IMR-90 (cell line): ENCODE measurements at regions not wholly inside any gene's neighbourhood (a gene's known extent, or its start where the extent isn't known, plus 50 kb on each side); places are given as distances from the start of the nearest gene placed in this dataset.

Source experiments
- ATAC-seq: fragments of 200-7000 bp; cut with Tn5 transposase; 2 replicates; pipeline ENCODE4 v1.9.1; 2020; ENCODE audit warnings: low read depth, mild to moderate bottlenecking, moderate library complexity
- BruUV-seq: library from RNA; stranded (reverse); fragments of 400-500 nt; replicated peaks from 2 replicates; lab custom pipeline; 2021; lab: Mats Ljungman, UMichigan
- CTCF ChIA-PET: fragments of 300-600 bp; formaldehyde crosslinking; extraction: SDS; loops from one replicate; lab custom pipeline; 2021; ENCODE audit warnings: antibody characterized with exemption; lab: Yijun Ruan, JAX
- POLR2A ChIA-PET: fragments of 300-600 bp; sonication (Branson Sonifier 250); formaldehyde crosslinking; loops from one replicate; lab custom pipeline; 2022; ENCODE audit warnings: antibody characterized with exemption; ENCODE audit not compliant: unreplicated experiment; lab: Charles Lee
- DNase-seq: peaks from one replicate; pipeline ENCODE4 v3.0.0; 2013
- H2AFZ ChIP-seq: replicated peaks from 2 replicates; pipeline ENCODE3; 2013; ENCODE audit warnings: low read length, mild to moderate bottlenecking; ENCODE audit not compliant: poor library complexity
- H2AK5ac ChIP-seq: 2 replicates; pipeline ENCODE4 v1.6.1; 2013; ENCODE audit warnings: low read depth, low read length, inconsistent platforms
- H2AK9ac ChIP-seq: replicated peaks from 2 replicates; pipeline ENCODE3; 2013; ENCODE audit warnings: mild to moderate bottlenecking, low read depth, low read length, moderate library complexity; ENCODE audit not compliant: poor library complexity
- H2BK120ac ChIP-seq: 2 replicates; pipeline ENCODE4 v1.6.1; 2013; ENCODE audit warnings: low read depth, low read length, inconsistent platforms
- H2BK15ac ChIP-seq: 3 replicates; pipeline ENCODE4 v1.6.1; 2013; ENCODE audit warnings: low read depth, low read length, inconsistent platforms
- H2BK20ac ChIP-seq: 2 replicates; pipeline ENCODE4 v1.6.1; 2013; ENCODE audit warnings: low read depth, mild to moderate bottlenecking, inconsistent platforms, low read length, moderate library complexity
- H2BK5ac ChIP-seq: 2 replicates; pipeline ENCODE4 v1.6.1; 2013; ENCODE audit warnings: mild to moderate bottlenecking, low read depth, low read length, inconsistent platforms; ENCODE audit not compliant: poor library complexity, severe bottlenecking
- H3K14ac ChIP-seq: replicated peaks from 2 replicates; pipeline ENCODE4 v1.6.1; 2013; ENCODE audit warnings: low read depth, low read length, inconsistent platforms
- H3K18ac ChIP-seq: 2 replicates; pipeline ENCODE4 v1.6.1; 2013; ENCODE audit warnings: low read depth, low read length, control low read depth
- H3K23ac ChIP-seq: 2 replicates; pipeline ENCODE4 v1.6.1; 2013; ENCODE audit warnings: low read depth, low read length, inconsistent platforms
- H3K27ac ChIP-seq: 2 replicates; pipeline ENCODE4 v1.5.1; 2013; ENCODE audit warnings: mild to moderate bottlenecking, control low read depth, low read length; ENCODE audit not compliant: insufficient read depth
- H3K27me3 ChIP-seq: 2 replicates; pipeline ENCODE4 v1.6.1; 2013; ENCODE audit warnings: low read length; ENCODE audit not compliant: control insufficient read depth, insufficient read depth
- H3K36me3 ChIP-seq: 2 replicates; pipeline ENCODE4 v1.6.1; 2013; ENCODE audit warnings: low read length, mixed read lengths; ENCODE audit not compliant: control insufficient read depth, insufficient read depth
- H3K4ac ChIP-seq: 2 replicates; pipeline ENCODE4 v1.6.1; 2013; ENCODE audit warnings: low read depth, low read length, inconsistent platforms
- H3K4me1 ChIP-seq: 2 replicates; pipeline ENCODE4 v1.6.1; 2013; ENCODE audit warnings: low read length, mixed read lengths; ENCODE audit not compliant: control insufficient read depth, insufficient read depth
- H3K4me2 ChIP-seq: 2 replicates; pipeline ENCODE4 v1.6.1; 2013; ENCODE audit warnings: low read depth, mild to moderate bottlenecking, control low read depth, low read length, moderate library complexity
- H3K4me3 ChIP-seq: 2 replicates; pipeline ENCODE4 v1.5.1; 2013; ENCODE audit warnings: low read depth, mild to moderate bottlenecking, control low read depth, low read length, moderate library complexity; ENCODE audit not compliant: insufficient read depth
- H3K56ac ChIP-seq: 2 replicates; pipeline ENCODE4 v1.6.1; 2013; ENCODE audit warnings: low read length, inconsistent platforms; ENCODE audit not compliant: insufficient read depth; ENCODE audit errors: extremely low read depth
- H3K79me1 ChIP-seq, 2 experiments: 2 replicates each; pipeline ENCODE4 v1.6.1; 2013; ENCODE audit warnings: low read length in 2 of 2, inconsistent platforms in 1 of 2, low read depth in 1 of 2
- H3K9ac ChIP-seq: 2 replicates; pipeline ENCODE4 v1.6.1; 2013; ENCODE audit warnings: low read depth, low read length, control low read depth
- H3K9me1 ChIP-seq: 2 replicates; pipeline ENCODE4 v1.6.1; 2013; ENCODE audit warnings: low read length, inconsistent platforms; ENCODE audit not compliant: insufficient read depth
- H3K9me3 ChIP-seq: 2 replicates; pipeline ENCODE4 v1.6.1; 2013; ENCODE audit warnings: low read length; ENCODE audit not compliant: control insufficient read depth, insufficient read depth
- H4K20me1 ChIP-seq: 2 replicates; pipeline ENCODE4 v1.6.1; 2013; ENCODE audit warnings: low read length, inconsistent platforms; ENCODE audit not compliant: insufficient read depth
- H4K5ac ChIP-seq: 2 replicates; pipeline ENCODE4 v1.6.1; 2013; ENCODE audit warnings: mild to moderate bottlenecking, low read depth, low read length, control low read depth
- H4K8ac ChIP-seq, 2 experiments: 2 replicates each; pipeline ENCODE4 v1.6.1; 2013; ENCODE audit warnings: low read depth in 2 of 2, low read length in 2 of 2, control low read depth in 1 of 2, inconsistent platforms in 1 of 2
- H4K91ac ChIP-seq: 2 replicates; pipeline ENCODE4 v1.6.1; 2013; ENCODE audit warnings: low read depth, low read length, inconsistent platforms; ENCODE audit not compliant: insufficient read depth
- FOS ChIP-seq: fragments of 150-350 bp; IDR thresholded peaks from 2 replicates; pipeline ENCODE4 v1.6.1; 2016; ENCODE audit warnings: low read depth, low read length
- MAFK ChIP-seq: IDR thresholded peaks from 2 replicates; pipeline ENCODE4 v1.6.1; 2012; ENCODE audit warnings: low read depth, low read length, improper control_type of control experiment
- MAZ ChIP-seq: IDR thresholded peaks from 2 replicates; pipeline ENCODE4 v1.6.1; 2012; ENCODE audit warnings: low read depth, mild to moderate bottlenecking, low read length, improper control_type of control experiment, moderate library complexity, borderline replicate concordance
- MXI1 ChIP-seq: IDR thresholded peaks from 2 replicates; pipeline ENCODE4 v1.6.1; 2012; ENCODE audit warnings: low read depth, mild to moderate bottlenecking, low read length, moderate library complexity, borderline replicate concordance
- SMC3 ChIP-seq: fragments of 150-350 bp; IDR thresholded peaks from 2 replicates; pipeline ENCODE4 v1.6.1; 2016; ENCODE audit warnings: low read depth, mild to moderate bottlenecking, antibody characterized with exemption, low read length, moderate library complexity
- WGBS, 2 experiments: methylation state at CpG; one replicate each; pipeline versions ENCODE4 v1.1.5 to v1.1.7; 2013; ENCODE audit warnings: missing lambda C conversion rate in 2 of 2; ENCODE audit not compliant: insufficient read length in 1 of 2; ENCODE audit errors: extremely low coverage in 2 of 2; 5-methylcytosine and 5-hydroxymethylcytosine counted together
- dilution Hi-C: fragments of 300-500 bp; cut with HindIII; formaldehyde crosslinking; loops from one replicate; pipeline ENCODE4 v1.14.3; 2018; ENCODE audit warnings: low sequenced_read_pairs; ENCODE audit not compliant: unreplicated experiment
- in situ Hi-C: fragments of 300-500 bp; cut with MboI; formaldehyde crosslinking; loops from 3 replicates; pipeline ENCODE4 v1.14.3; 2019; ENCODE audit warnings: low sequenced_read_pairs, inconsistent platforms, mixed read lengths
- intact Hi-C: fragments of 100-400 bp; cut with micrococcal nuclease; formaldehyde crosslinking; loops from 2 replicates; pipeline ENCODE4 v1.10.0; 2022

GRCh38 chr4:167308876-167309275, 74.6 kb upstream of the SPOCK3 start:
- ATAC-seq: no peak
- H3K4ac ChIP-seq: no peak overlapping the region
- no peak overlapping the region for H3K18ac ChIP-seq
- H2BK20ac ChIP-seq: no peak overlapping the region
- H3K27ac ChIP-seq: no peak overlapping the region
- H2AFZ ChIP-seq: no peak overlapping the region
- no peak for TF ChIP-seq FOS
- no peak for TF ChIP-seq MXI1
- TF ChIP-seq MAFK: peak; percentile 51
- TF ChIP-seq SMC3: no peak
- TF ChIP-seq MAZ: no peak
- H4K20me1 ChIP-seq: no peaks in the 10 kb centered on the region
- H3K36me3 ChIP-seq: no peaks in the 10 kb centered on the region
- in situ Hi-C loops (no loop called here), intact Hi-C loops (no loop called here), dilution Hi-C loops (no loop called here)
- H3K14ac ChIP-seq: no peak overlapping the region
- H3K23ac ChIP-seq: no peak overlapping the region
- H3K79me1 ChIP-seq: no peaks in the 10 kb centered on the region
- ChIA-PET CTCF (no interaction called here), POLR2A (no interaction called here)
- H2AK5ac ChIP-seq: no peak overlapping the region
- no peak overlapping the region for H3K4me3 ChIP-seq
- H3K27me3 ChIP-seq: no peaks in the 10 kb centered on the region
- H3K9me3 ChIP-seq: no peaks in the 10 kb centered on the region
- H3K9me1 ChIP-seq: no peaks in the 10 kb centered on the region
- no peak overlapping the region for H3K4me2 ChIP-seq
- H2BK120ac ChIP-seq: no peak overlapping the region
- no peak overlapping the region for H3K56ac ChIP-seq
- no peaks in the 10 kb centered on the region for H3K4me1 ChIP-seq
- no peak overlapping the region for H2AK9ac ChIP-seq
- H2BK15ac ChIP-seq: no peak overlapping the region
- H3K9ac ChIP-seq: no peak overlapping the region
- WGBS, 2 experiments: no CpG with 5 or more reads among the region's 2 CpGs
- no peak overlapping the region for H4K5ac ChIP-seq
- H4K91ac ChIP-seq: no peak overlapping the region
- H2BK5ac ChIP-seq: no peak overlapping the region
- H4K8ac ChIP-seq: no peak overlapping the region
- DNase-seq: no peak
- no TSS peak for BruUV-seq
